ENCODE measurements at regions not wholly inside any gene's neighbourhood (a gene's known extent, or its start where the extent isn't known, plus 50 kb on each side); places are given as distances from the start of the nearest gene placed in this dataset.

DNA sequence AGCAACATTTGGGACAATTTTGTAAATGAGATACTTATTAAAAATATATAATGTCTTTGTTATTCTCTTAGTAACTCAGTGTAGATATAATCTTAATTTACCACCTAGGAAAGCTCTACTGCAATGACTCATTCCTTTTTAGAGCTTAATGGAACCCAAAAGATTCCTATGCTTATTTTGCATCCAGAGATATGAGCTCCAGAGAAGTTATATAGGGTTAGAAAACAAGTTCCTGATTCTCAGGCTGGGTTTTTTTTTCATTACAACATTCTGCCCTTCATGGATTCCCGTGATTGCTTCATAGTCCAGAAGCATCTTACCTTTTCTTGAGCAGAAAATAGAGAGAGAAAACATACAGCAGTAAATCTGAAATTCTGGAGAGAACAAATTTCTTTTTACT lies 57.9 kb upstream of the CXCL8 start:
- Histone ChIP-seq H3K27me3 (ENCODE audit: insufficient read depth) (no peaks in the 10 kb centered on the region), H3K79me2 (replicated peaks; ENCODE audit: insufficient read depth) (no peaks in the 10 kb centered on the region), H3K27ac (ENCODE audit: low read depth) (no peak overlapping the region), H3K4me3 (no peak overlapping the region), H3K4me2 (no peak overlapping the region), H3K36me3 (ENCODE audit: insufficient read depth) (no peaks in the 10 kb centered on the region), H2AFZ (no peak overlapping the region), H3K4me1 (ENCODE audit: insufficient read depth) (peaks cover 11% of the 10 kb centered on the region; the same call in 1 of the 2 replicates), H3F3A (replicated peaks; ENCODE audit: low read depth) (no peaks in the 10 kb centered on the region), H3K9me2 (ENCODE audit: insufficient read depth) (peaks cover 7% of the 10 kb centered on the region; the same call in 1 of the 2 replicates), H4K20me1 (replicated peaks; ENCODE audit: insufficient read depth) (no peaks in the 10 kb centered on the region)
- Mint-ChIP-seq H3K36me3 (ENCODE audit: low read depth) (no peaks in the 10 kb centered on the region), H3K4me1 (peaks cover 6% of the 10 kb centered on the region; the same call in 2 of the 3 replicates), H3K27ac (no peak overlapping the region), H3K9me3 (no peaks in the 10 kb centered on the region), H3K27me3 (ENCODE audit: insufficient read depth, low read depth, poor library complexity) (peaks cover 8% of the 10 kb centered on the region), H3K4me3 (no peak overlapping the region)
- DNase-seq (ENCODE audit: low spot score) (no peak), ATAC-seq (no peak)
- TF ChIP-seq JUNB (IDR thresholded peaks at IDR 0.05; ENCODE audit: unreplicated experiment) (no peak), ETS1 (IDR thresholded peaks at IDR 0.05) (no peak), EZH2phosphoT487 (IDR thresholded peaks at IDR 0.05; ENCODE audit: unreplicated experiment) (no peak), ZNF114 (CRISPR knock-in tag; IDR thresholded peaks at IDR 0.05) (no peak), CREB1 (CRISPR knock-in tag; IDR thresholded peaks at IDR 0.05; ENCODE audit: low read depth) (no peak), POLR2AphosphoS5 (IDR thresholded peaks at IDR 0.05; ENCODE audit: low read depth) (no peak), NANOG (IDR thresholded peaks at IDR 0.05; ENCODE audit: borderline replicate concordance) (no peak)
- TF ChIP-seq, protein P1, sequence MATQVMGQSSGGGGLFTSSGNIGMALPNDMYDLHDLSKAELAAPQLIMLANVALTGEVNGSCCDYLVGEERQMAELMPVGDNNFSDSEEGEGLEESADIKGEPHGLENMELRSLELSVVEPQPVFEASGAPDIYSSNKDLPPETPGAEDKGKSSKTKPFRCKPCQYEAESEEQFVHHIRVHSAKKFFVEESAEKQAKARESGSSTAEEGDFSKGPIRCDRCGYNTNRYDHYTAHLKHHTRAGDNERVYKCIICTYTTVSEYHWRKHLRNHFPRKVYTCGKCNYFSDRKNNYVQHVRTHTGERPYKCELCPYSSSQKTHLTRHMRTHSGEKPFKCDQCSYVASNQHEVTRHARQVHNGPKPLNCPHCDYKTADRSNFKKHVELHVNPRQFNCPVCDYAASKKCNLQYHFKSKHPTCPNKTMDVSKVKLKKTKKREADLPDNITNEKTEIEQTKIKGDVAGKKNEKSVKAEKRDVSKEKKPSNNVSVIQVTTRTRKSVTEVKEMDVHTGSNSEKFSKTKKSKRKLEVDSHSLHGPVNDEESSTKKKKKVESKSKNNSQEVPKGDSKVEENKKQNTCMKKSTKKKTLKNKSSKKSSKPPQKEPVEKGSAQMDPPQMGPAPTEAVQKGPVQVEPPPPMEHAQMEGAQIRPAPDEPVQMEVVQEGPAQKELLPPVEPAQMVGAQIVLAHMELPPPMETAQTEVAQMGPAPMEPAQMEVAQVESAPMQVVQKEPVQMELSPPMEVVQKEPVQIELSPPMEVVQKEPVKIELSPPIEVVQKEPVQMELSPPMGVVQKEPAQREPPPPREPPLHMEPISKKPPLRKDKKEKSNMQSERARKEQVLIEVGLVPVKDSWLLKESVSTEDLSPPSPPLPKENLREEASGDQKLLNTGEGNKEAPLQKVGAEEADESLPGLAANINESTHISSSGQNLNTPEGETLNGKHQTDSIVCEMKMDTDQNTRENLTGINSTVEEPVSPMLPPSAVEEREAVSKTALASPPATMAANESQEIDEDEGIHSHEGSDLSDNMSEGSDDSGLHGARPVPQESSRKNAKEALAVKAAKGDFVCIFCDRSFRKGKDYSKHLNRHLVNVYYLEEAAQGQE (IDR thresholded peaks at IDR 0.05; ENCODE audit: unreplicated experiment), result no peak

DNA sequence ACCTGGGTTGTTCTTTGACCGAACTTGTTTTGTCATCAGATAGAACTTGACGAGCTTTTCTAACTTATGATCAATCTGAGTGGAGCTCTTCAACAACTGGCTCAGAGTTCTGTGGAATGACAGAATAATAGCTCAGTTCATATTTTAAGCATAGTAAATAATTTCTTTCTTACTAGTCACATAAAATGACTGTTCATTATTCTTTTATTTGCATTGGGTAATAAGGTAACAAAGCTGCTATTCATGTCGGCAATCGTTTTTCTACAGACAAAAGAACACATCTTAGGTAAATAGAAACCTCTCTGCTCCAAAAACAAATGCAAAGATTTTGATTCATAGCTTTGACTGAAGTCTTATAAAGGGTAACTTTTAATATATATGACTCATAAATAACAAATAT lies 57.3 kb upstream of the CXCL8 start:
- Histone ChIP-seq H3K9me2 (ENCODE audit: insufficient read depth) (peaks cover 7% of the 10 kb centered on the region; the same call in 1 of the 2 replicates), H3K4me2 (no peak overlapping the region), H3K4me1 (ENCODE audit: insufficient read depth) (peaks cover 11% of the 10 kb centered on the region; the same call in 1 of the 2 replicates), H3F3A (replicated peaks; ENCODE audit: low read depth) (no peaks in the 10 kb centered on the region), H2AFZ (no peak overlapping the region), H3K79me2 (replicated peaks; ENCODE audit: insufficient read depth) (no peaks in the 10 kb centered on the region), H3K4me3 (no peak overlapping the region), H3K27me3 (ENCODE audit: insufficient read depth) (no peaks in the 10 kb centered on the region), H4K20me1 (replicated peaks; ENCODE audit: insufficient read depth) (no peaks in the 10 kb centered on the region), H3K27ac (ENCODE audit: low read depth) (no peak overlapping the region), H3K36me3 (ENCODE audit: insufficient read depth) (no peaks in the 10 kb centered on the region)
- DNase-seq (ENCODE audit: low spot score), result no peak
- no peaks in the 10 kb centered on the region for H3K9me3 Mint-ChIP-seq
- H3K4me3 Mint-ChIP-seq, result no peak overlapping the region
- H3K27me3 Mint-ChIP-seq (ENCODE audit: insufficient read depth, low read depth, poor library complexity), result peaks cover 6% of the 10 kb centered on the region
- H3K27ac Mint-ChIP-seq, result no peak overlapping the region
- no peaks in the 10 kb centered on the region for H3K36me3 Mint-ChIP-seq (ENCODE audit: low read depth)
- ATAC-seq, result no peak
- peaks cover 6% of the 10 kb centered on the region; the same call in 2 of the 3 replicates for H3K4me1 Mint-ChIP-seq
- no peak for TF ChIP-seq EZH2 (IDR thresholded peaks at IDR 0.05; ENCODE audit: low read depth, unreplicated experiment)
- TF ChIP-seq, protein P1 (IDR thresholded peaks at IDR 0.05; ENCODE audit: unreplicated experiment), result no peak

All from GM23338 (cell line).